ENCODE measurements at regions not wholly inside any gene's neighbourhood (a gene's known extent, or its start where the extent isn't known, plus 50 kb on each side); places are given as distances from the start of the nearest gene placed in this dataset.

DNA sequence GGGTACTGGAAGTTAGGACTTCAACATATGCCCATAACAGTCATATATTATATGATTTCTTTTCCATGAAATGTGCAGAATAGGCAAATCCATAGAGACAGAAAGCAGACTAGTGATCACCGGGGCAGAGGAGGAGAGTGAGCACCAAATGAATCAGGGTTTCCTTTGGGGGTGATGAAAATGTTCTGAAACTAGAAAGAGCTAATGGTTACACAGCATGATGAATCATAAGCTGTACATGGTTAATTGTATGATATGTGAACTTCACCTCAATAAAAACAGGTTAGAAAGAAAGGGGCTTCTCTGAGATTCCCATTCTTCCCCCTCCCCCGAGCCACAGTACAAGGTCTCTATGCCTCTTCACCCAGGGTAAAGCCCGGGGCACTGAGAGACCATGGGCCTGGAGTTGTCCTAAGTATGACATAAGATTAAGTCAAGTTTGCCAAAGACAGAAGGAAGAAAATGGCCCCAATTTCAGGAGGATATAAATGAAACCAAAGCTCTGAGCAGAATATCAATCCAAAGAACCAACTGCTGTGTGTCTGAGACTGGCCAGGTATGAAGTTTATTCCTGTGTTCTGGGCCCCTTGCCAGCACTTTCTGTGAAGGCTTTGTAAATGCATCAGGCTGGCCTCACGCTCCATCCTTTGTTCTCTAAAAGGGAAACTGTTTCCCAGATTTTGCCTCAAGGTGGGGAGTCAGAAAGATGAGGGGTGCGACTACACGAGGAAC, 243.8 kb downstream of the CDK5RAP2 start:
- Mint-ChIP-seq H3K4me1 (ENCODE audit: low read depth, unreplicated experiment) (no peaks in the 10 kb centered on the region), H3K27ac (ENCODE audit: unreplicated experiment) (no peak overlapping the region), H3K9me3 (ENCODE audit: unreplicated experiment) (no peaks in the 10 kb centered on the region), H3K27me3 (ENCODE audit: insufficient read depth, unreplicated experiment) (peaks cover 20% of the 10 kb centered on the region), H3K4me3 (ENCODE audit: unreplicated experiment) (no peak overlapping the region), H3K36me3 (ENCODE audit: insufficient read depth, unreplicated experiment) (no peaks in the 10 kb centered on the region)
- no peak for DNase-seq
- H3K27me3 ChIP-seq (replicated peaks; ENCODE audit: control insufficient read depth, insufficient read depth, low read length): no peaks in the 10 kb centered on the region
- no peaks in the 10 kb centered on the region for H3K36me3 ChIP-seq (ENCODE audit: control insufficient read depth, insufficient read depth, low read length)
- BruUV-seq (replicated peaks): no TSS peak
- ChIA-PET POLR2A (no interaction called here), CTCF (no interaction called here)
- H3K9me3 ChIP-seq: no peaks in the 10 kb centered on the region
- H3K4me3 ChIP-seq (ENCODE audit: low read depth, low read length): no peak overlapping the region
- intact Hi-C loops (cut with micrococcal nuclease; ENCODE audit: unreplicated experiment): no loop called here
- no peaks in the 10 kb centered on the region for H3K4me1 ChIP-seq
- TF ChIP-seq, protein P1, sequence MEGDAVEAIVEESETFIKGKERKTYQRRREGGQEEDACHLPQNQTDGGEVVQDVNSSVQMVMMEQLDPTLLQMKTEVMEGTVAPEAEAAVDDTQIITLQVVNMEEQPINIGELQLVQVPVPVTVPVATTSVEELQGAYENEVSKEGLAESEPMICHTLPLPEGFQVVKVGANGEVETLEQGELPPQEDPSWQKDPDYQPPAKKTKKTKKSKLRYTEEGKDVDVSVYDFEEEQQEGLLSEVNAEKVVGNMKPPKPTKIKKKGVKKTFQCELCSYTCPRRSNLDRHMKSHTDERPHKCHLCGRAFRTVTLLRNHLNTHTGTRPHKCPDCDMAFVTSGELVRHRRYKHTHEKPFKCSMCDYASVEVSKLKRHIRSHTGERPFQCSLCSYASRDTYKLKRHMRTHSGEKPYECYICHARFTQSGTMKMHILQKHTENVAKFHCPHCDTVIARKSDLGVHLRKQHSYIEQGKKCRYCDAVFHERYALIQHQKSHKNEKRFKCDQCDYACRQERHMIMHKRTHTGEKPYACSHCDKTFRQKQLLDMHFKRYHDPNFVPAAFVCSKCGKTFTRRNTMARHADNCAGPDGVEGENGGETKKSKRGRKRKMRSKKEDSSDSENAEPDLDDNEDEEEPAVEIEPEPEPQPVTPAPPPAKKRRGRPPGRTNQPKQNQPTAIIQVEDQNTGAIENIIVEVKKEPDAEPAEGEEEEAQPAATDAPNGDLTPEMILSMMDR (IDR thresholded peaks at IDR 0.05; ENCODE audit: insufficient read depth in 1 of 2, low read depth in 1 of 2, low read length in 1 of 2, severe bottlenecking in 1 of 2, unreplicated experiment in 1 of 2): no peak

DNA sequence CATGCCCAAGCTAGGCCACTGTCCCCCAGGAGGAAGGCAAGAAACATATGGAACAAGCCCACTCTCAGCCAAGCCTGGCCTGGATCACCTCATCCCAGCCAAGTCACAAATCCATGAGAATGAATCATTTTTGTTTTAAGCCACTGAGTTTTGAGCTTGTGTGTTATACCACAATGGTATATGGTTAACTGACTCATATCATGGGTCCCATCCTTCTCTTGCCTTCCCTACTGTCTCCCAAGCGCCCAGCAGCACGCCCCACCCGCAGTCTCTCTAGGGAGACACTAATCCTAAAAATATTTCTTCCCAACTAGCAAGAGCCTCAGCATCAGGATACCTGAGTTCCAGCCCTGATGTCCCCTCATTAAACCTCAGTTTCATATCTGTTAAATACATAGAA, 248.1 kb downstream of the CDK5RAP2 start:
- H3K4me3 Mint-ChIP-seq (ENCODE audit: unreplicated experiment): no peak overlapping the region
- intact Hi-C loops (cut with micrococcal nuclease; ENCODE audit: unreplicated experiment): no loop called here
- Histone ChIP-seq H3K27me3 (replicated peaks; ENCODE audit: control insufficient read depth, insufficient read depth, low read length) (no peaks in the 10 kb centered on the region), H3K36me3 (ENCODE audit: control insufficient read depth, insufficient read depth, low read length) (no peaks in the 10 kb centered on the region), H3K4me1 (no peaks in the 10 kb centered on the region), H3K4me3 (ENCODE audit: low read depth, low read length) (no peak overlapping the region), H3K9me3 (no peaks in the 10 kb centered on the region)
- ChIA-PET POLR2A (no interaction called here), CTCF (no interaction called here)
- TF ChIP-seq, protein P1 (IDR thresholded peaks at IDR 0.05; ENCODE audit: insufficient read depth in 1 of 2, low read depth in 1 of 2, low read length in 1 of 2, severe bottlenecking in 1 of 2, unreplicated experiment in 1 of 2): no peak
- no TSS peak for BruUV-seq (replicated peaks)
- no peak for DNase-seq
- H3K27me3 Mint-ChIP-seq (ENCODE audit: insufficient read depth, unreplicated experiment): peaks cover 11% of the 10 kb centered on the region
- H3K4me1 Mint-ChIP-seq (ENCODE audit: low read depth, unreplicated experiment): no peaks in the 10 kb centered on the region
- H3K36me3 Mint-ChIP-seq (ENCODE audit: insufficient read depth, unreplicated experiment): no peaks in the 10 kb centered on the region
- H3K9me3 Mint-ChIP-seq (ENCODE audit: unreplicated experiment): no peaks in the 10 kb centered on the region
- H3K27ac Mint-ChIP-seq (ENCODE audit: unreplicated experiment): no peak overlapping the region

DNA sequence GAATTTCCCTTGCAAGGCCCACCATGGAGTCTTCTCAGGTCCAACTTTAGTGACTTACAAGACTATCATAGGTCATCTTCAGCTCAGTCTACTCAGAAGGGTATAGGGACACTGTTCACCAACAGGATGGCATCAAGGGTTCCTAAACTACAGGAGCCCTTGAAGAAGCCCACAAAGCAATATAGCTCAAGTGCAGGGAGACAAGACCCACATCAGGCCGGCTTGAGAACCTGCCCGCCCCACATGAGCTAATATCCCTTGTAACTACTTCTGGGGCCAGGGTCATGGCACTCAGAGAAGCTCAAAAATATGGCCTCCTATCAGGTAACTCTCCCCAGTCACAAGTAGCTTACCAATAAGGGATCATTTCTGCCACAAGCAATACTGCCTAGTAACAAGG, 249.9 kb downstream of the CDK5RAP2 start:
- H3K9me3 Mint-ChIP-seq (ENCODE audit: unreplicated experiment): no peaks in the 10 kb centered on the region
- intact Hi-C loops (cut with micrococcal nuclease; ENCODE audit: unreplicated experiment): no loop called here

More for the DNA sequence above, 249.9 kb downstream of the CDK5RAP2 start:
- Histone ChIP-seq H3K9me3 (no peaks in the 10 kb centered on the region), H3K36me3 (ENCODE audit: control insufficient read depth, insufficient read depth, low read length) (no peaks in the 10 kb centered on the region), H3K27me3 (replicated peaks; ENCODE audit: control insufficient read depth, insufficient read depth, low read length) (no peaks in the 10 kb centered on the region), H3K4me1 (no peaks in the 10 kb centered on the region), H3K4me3 (ENCODE audit: low read depth, low read length) (no peak overlapping the region)
- TF ChIP-seq, protein P1 (IDR thresholded peaks at IDR 0.05; ENCODE audit: insufficient read depth in 1 of 2, low read depth in 1 of 2, low read length in 1 of 2, severe bottlenecking in 1 of 2, unreplicated experiment in 1 of 2): no peak
- Mint-ChIP-seq H3K4me3 (ENCODE audit: unreplicated experiment) (no peak overlapping the region), H3K27me3 (ENCODE audit: insufficient read depth, unreplicated experiment) (peaks cover 13% of the 10 kb centered on the region), H3K4me1 (ENCODE audit: low read depth, unreplicated experiment) (no peaks in the 10 kb centered on the region), H3K36me3 (ENCODE audit: insufficient read depth, unreplicated experiment) (no peaks in the 10 kb centered on the region), H3K27ac (ENCODE audit: unreplicated experiment) (no peak overlapping the region)
- BruUV-seq (replicated peaks): no TSS peak
- ChIA-PET POLR2A (no interaction called here), CTCF (no interaction called here)
- no peak for DNase-seq
